HCT116 (cell line): ENCODE measurements at regions not wholly inside any gene's neighbourhood (a gene's known extent, or its start where the extent isn't known, plus 50 kb on each side); places are given as distances from the start of the nearest gene placed in this dataset.

Experiments used
- ATAC-seq: fragments of 200-7000 bp; cut with Tn5 transposase; 2 replicates; pipeline ENCODE4 v1.9.1; 2020; ENCODE audit warnings: mild to moderate bottlenecking, moderate library complexity
- BruUV-seq: library from RNA; stranded (reverse); fragments of 400-500 nt; replicated peaks from 2 replicates; lab custom pipeline; 2021; lab: Mats Ljungman, UMichigan
- CTCF ChIA-PET: fragments of 300-600 bp; sonication (Branson Sonifier 250); formaldehyde crosslinking; loops from one replicate; lab custom pipeline; 2021; ENCODE audit warnings: antibody characterized with exemption; lab: Charles Lee
- POLR2A ChIA-PET: fragments of 300-600, 350-600 bp; sonication (Branson Sonifier 250); formaldehyde crosslinking; loops from one replicate; lab custom pipeline; 2021; ENCODE audit warnings: antibody characterized with exemption; lab: Charles Lee
- RAD21 ChIA-PET, 2 experiments: fragments of 300-600 bp; sonication (Branson Sonifier 250); formaldehyde crosslinking; loops; one replicate each; lab custom pipeline; 2023; ENCODE audit warnings: low total read pairs in 2 of 2; ENCODE audit not compliant: uncharacterized antibody in 2 of 2, unreplicated experiment in 2 of 2, low non-redundant PET in 1 of 2; lab: Charles Lee
- DNase-seq: peaks from one replicate; pipeline ENCODE4 v3.0.0-alpha.2; 2010; ENCODE audit warnings: low read depth, low spot score
- H2AFZ ChIP-seq: fragments of 200-600 bp; shearing (Covaris generic), sonication (generic); 2 replicates; pipeline ENCODE4 v1.6.1; 2017; ENCODE audit warnings: low read depth, mixed run types, mixed read lengths, antibody characterized with exemption, low read length; ENCODE audit not compliant: poor library complexity, severe bottlenecking
- H3K27ac ChIP-seq: 2 replicates; pipeline ENCODE4 v1.5.1; 2012; ENCODE audit warnings: low read depth, low read length
- H3K27me3 ChIP-seq: fragments of 200-600 bp; sonication (generic); 2 replicates; pipeline ENCODE4 v1.6.1; 2016; ENCODE audit warnings: mixed run types, low read length, mixed read lengths; ENCODE audit not compliant: insufficient read depth
- H3K36me3 ChIP-seq, 2 experiments: fragments of 200-500 bp in 1 of 2; fragments of 200-600 bp in 1 of 2; sonication (Bioruptor generic) in 1 of 2; sonication (generic) in 1 of 2; 2 replicates each; pipeline versions ENCODE4 v1.5.1 to v1.6.1; 2014 to 2016; ENCODE audit warnings: low read length in 2 of 2, inconsistent platforms in 1 of 2, mixed read lengths in 1 of 2, mixed run types in 1 of 2; ENCODE audit not compliant: insufficient read depth in 2 of 2, control insufficient read depth in 1 of 2
- H3K4me1 ChIP-seq, 2 experiments: fragments of 200-600 bp in 1 of 2; sonication (generic) in 1 of 2; 2 replicates each; pipeline versions ENCODE4 v1.5.1 to v1.6.1; 2012 to 2017; ENCODE audit warnings: low read length in 2 of 2, inconsistent platforms in 1 of 2, mild to moderate bottlenecking in 1 of 2, mixed read lengths in 1 of 2, mixed run types in 1 of 2, moderate library complexity in 1 of 2; ENCODE audit not compliant: insufficient read depth in 2 of 2, control insufficient read depth in 1 of 2
- H3K4me2 ChIP-seq: fragments of 200-600 bp; sonication (generic); 2 replicates; pipeline ENCODE4 v1.6.1; 2017; ENCODE audit warnings: mixed run types, low read length, mixed read lengths
- H3K4me3 ChIP-seq, 2 experiments: fragments of 200-600 bp in 1 of 2; sonication (generic) in 1 of 2; replicated peaks in 1 of 2; 2 replicates each; pipeline ENCODE4 v1.5.1; 2011 to 2016; ENCODE audit warnings: low read length in 2 of 2, control low read depth in 1 of 2, low read depth in 1 of 2, mild to moderate bottlenecking in 1 of 2, mixed read lengths in 1 of 2, mixed run types in 1 of 2
- H3K79me2 ChIP-seq: fragments of 200-600 bp; sonication (generic); 2 replicates; pipeline ENCODE4 v1.6.1; 2017; ENCODE audit warnings: mild to moderate bottlenecking, mixed run types, low read length, moderate library complexity, mixed read lengths; ENCODE audit not compliant: insufficient read depth
- H3K9ac ChIP-seq: fragments of 200-600 bp; sonication (generic); 2 replicates; pipeline ENCODE4 v1.6.1; 2016; ENCODE audit warnings: low read length, mixed read lengths
- H3K9me2 ChIP-seq: fragments of 200-600 bp; sonication (generic), shearing (Covaris generic); 2 replicates; pipeline ENCODE4 v1.6.1; 2017; ENCODE audit warnings: mixed run types, mild to moderate bottlenecking, moderate library complexity; ENCODE audit not compliant: insufficient read depth
- H3K9me3 ChIP-seq, 2 experiments: fragments of 200-500 bp in 1 of 2; fragments of 200-600 bp in 1 of 2; sonication (Bioruptor generic) in 1 of 2; sonication (generic) in 1 of 2; 2 replicates each; pipeline ENCODE4 v1.6.1; 2014 to 2017; ENCODE audit warnings: low read length in 2 of 2, mixed read lengths in 2 of 2, inconsistent platforms in 1 of 2, low read depth in 1 of 2, mild to moderate bottlenecking in 1 of 2, mixed run types in 1 of 2, moderate library complexity in 1 of 2; ENCODE audit not compliant: control insufficient read depth in 1 of 2, insufficient read depth in 1 of 2
- H4K20me1 ChIP-seq: fragments of 200-600 bp; sonication (generic), shearing (Covaris generic); 2 replicates; pipeline ENCODE4 v1.6.1; 2017; ENCODE audit warnings: mixed run types, mild to moderate bottlenecking, moderate library complexity; ENCODE audit not compliant: insufficient read depth
- CBX3 ChIP-seq: IDR thresholded peaks from 2 replicates; pipeline ENCODE4 v1.6.1; 2012; ENCODE audit warnings: low read depth
- EZH2 ChIP-seq: fragments of 200-600 bp; sonication (generic); IDR thresholded peaks from 2 replicates; pipeline ENCODE4 v1.6.1; 2017; ENCODE audit warnings: antibody characterized with exemption, mixed run types
- RAD21 ChIP-seq: IDR thresholded peaks from 2 replicates; pipeline ENCODE4 v1.6.1; 2012; ENCODE audit warnings: low read depth, mild to moderate bottlenecking
- SIN3A ChIP-seq: IDR thresholded peaks from 2 replicates; pipeline ENCODE4 v1.6.1; 2012; ENCODE audit warnings: low read depth
- SP1 ChIP-seq: IDR thresholded peaks from 2 replicates; pipeline ENCODE4 v1.6.1; 2012; ENCODE audit warnings: low read depth
- SRF ChIP-seq: IDR thresholded peaks from 2 replicates; pipeline ENCODE4 v1.6.1; 2012; ENCODE audit warnings: low read depth
- TCF7L2 ChIP-seq: IDR thresholded peaks from 2 replicates; pipeline ENCODE4 v1.7.0; 2011; ENCODE audit warnings: borderline replicate concordance, inconsistent platforms; ENCODE audit not compliant: insufficient read depth, insufficient read length; ENCODE audit errors: extremely low read depth
- YY1 ChIP-seq: IDR thresholded peaks from 2 replicates; pipeline ENCODE4 v1.6.1; 2011; ENCODE audit warnings: low read length, low read depth, moderate library complexity, mild to moderate bottlenecking; ENCODE audit not compliant: insufficient replicate concordance; ENCODE audit errors: extremely low read depth
- ZFX ChIP-seq: fragments of 450-650 bp; IDR thresholded peaks from 2 replicates; pipeline ENCODE4 v1.6.1; 2017
- ZNF274 ChIP-seq: fragments of 200-500 bp; sonication (Bioruptor generic); IDR thresholded peaks from 2 replicates; pipeline ENCODE4 v1.6.1; 2014; ENCODE audit warnings: mild to moderate bottlenecking, low read depth, low read length, inconsistent platforms
- intact Hi-C: fragments of 100-400 bp; cut with micrococcal nuclease; formaldehyde crosslinking; loops from 2 replicates; pipeline ENCODE4 v1.10.0; 2022
- TF ChIP-seq, protein P1 (sequence below): IDR thresholded peaks from 2 replicates; pipeline ENCODE4 v1.6.1; 2012; ENCODE audit warnings: low read depth

GRCh38 chr1:81296601-81297000 lies 504.1 kb upstream of the ADGRL2 start:
- no peak for DNase-seq
- no TSS peak for BruUV-seq
- CTCF ChIA-PET = no interaction called here

DNA sequence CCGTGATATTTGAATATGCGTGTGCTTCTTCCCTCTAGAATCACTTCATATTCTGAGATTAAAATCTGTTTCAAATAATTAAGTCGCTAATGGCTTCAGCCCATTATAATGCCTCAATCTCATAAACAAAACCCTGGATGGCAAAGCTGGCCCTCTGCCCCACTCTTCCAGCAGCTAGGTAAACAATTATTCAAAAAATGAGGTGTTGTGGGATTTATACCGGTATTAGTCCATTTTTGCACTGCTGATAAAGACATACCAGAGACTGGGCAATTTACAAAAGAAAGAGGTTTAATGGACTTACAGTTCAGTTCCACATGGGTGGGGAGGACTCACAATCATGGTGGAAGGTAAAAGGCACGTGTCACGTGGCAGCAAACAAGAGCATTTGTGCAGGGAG lies 510.4 kb upstream of the ADGRL2 start:
- ATAC-seq = no peak
- TF ChIP-seq YY1 = no peak
- no peak for TF ChIP-seq EZH2
- no peak for TF ChIP-seq ZNF274
- no peak for TF ChIP-seq SP1
- TF ChIP-seq CBX3 = no peak
- TF ChIP-seq RAD21 = no peak
- no peak for TF ChIP-seq SRF
- TF ChIP-seq TCF7L2 = no peak
- TF ChIP-seq, protein P1, sequence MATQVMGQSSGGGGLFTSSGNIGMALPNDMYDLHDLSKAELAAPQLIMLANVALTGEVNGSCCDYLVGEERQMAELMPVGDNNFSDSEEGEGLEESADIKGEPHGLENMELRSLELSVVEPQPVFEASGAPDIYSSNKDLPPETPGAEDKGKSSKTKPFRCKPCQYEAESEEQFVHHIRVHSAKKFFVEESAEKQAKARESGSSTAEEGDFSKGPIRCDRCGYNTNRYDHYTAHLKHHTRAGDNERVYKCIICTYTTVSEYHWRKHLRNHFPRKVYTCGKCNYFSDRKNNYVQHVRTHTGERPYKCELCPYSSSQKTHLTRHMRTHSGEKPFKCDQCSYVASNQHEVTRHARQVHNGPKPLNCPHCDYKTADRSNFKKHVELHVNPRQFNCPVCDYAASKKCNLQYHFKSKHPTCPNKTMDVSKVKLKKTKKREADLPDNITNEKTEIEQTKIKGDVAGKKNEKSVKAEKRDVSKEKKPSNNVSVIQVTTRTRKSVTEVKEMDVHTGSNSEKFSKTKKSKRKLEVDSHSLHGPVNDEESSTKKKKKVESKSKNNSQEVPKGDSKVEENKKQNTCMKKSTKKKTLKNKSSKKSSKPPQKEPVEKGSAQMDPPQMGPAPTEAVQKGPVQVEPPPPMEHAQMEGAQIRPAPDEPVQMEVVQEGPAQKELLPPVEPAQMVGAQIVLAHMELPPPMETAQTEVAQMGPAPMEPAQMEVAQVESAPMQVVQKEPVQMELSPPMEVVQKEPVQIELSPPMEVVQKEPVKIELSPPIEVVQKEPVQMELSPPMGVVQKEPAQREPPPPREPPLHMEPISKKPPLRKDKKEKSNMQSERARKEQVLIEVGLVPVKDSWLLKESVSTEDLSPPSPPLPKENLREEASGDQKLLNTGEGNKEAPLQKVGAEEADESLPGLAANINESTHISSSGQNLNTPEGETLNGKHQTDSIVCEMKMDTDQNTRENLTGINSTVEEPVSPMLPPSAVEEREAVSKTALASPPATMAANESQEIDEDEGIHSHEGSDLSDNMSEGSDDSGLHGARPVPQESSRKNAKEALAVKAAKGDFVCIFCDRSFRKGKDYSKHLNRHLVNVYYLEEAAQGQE = no peak
- TF ChIP-seq, all 23 proteins: peak for 0
- H4K20me1 ChIP-seq = no peaks in the 10 kb centered on the region
- no peaks in the 10 kb centered on the region for H3K9me3 ChIP-seq
- no peaks in the 10 kb centered on the region for H3K9me2 ChIP-seq
- no peak overlapping the region for H3K9ac ChIP-seq
- DNase-seq = no peak
- no peaks in the 10 kb centered on the region for H3K27me3 ChIP-seq
- BruUV-seq = no TSS peak
- H3K4me3 ChIP-seq = no peak overlapping the region
- ChIA-PET CTCF (no interaction called here), RAD21 (no interaction called here), POLR2A (no interaction called here)
- no peak overlapping the region for H3K4me2 ChIP-seq
- H3K27ac ChIP-seq = no peak overlapping the region
- H3K79me2 ChIP-seq = no peaks in the 10 kb centered on the region
- no peaks in the 10 kb centered on the region for H3K4me1 ChIP-seq
- H2AFZ ChIP-seq = no peak overlapping the region
- no peaks in the 10 kb centered on the region for H3K36me3 ChIP-seq
- intact Hi-C loops = no loop called here

More at GRCh38 chr1:81296601-81297000, 504.1 kb upstream of the ADGRL2 start:
- no peaks in the 10 kb centered on the region for H3K79me2 ChIP-seq
- intact Hi-C loops = no loop called here
- TF ChIP-seq, protein P1 = no peak
- TF ChIP-seq YY1 (no peak), ZFX (no peak), TCF7L2 (no peak), SRF (no peak), SIN3A (no peak), RAD21 (no peak)
- TF ChIP-seq, all 23 proteins: peak for 0
- no peaks in the 10 kb centered on the region for H3K27me3 ChIP-seq
- H3K27ac ChIP-seq = no peak overlapping the region
- no peak overlapping the region for H3K4me3 ChIP-seq
- no peak overlapping the region for H3K9ac ChIP-seq
- no peak overlapping the region for H3K4me2 ChIP-seq
- no peak for ATAC-seq
- H2AFZ ChIP-seq = no peak overlapping the region
- no peaks in the 10 kb centered on the region for H3K9me2 ChIP-seq
- no peaks in the 10 kb centered on the region for H3K9me3 ChIP-seq
- H4K20me1 ChIP-seq = no peaks in the 10 kb centered on the region
- ChIA-PET RAD21 (no interaction called here), POLR2A (no interaction called here)
- no peaks in the 10 kb centered on the region for H3K36me3 ChIP-seq
- no peaks in the 10 kb centered on the region for H3K4me1 ChIP-seq
